DOHH2 (cell line): ENCODE measurements at regions not wholly inside any gene's neighbourhood (a gene's known extent, or its start where the extent isn't known, plus 50 kb on each side); places are given as distances from the start of the nearest gene placed in this dataset.

Experiments used
- H3F3A ChIP-seq: fragments of 200-600 bp; sonication (generic), shearing (Covaris generic); 2 replicates; pipeline ENCODE4 v1.6.0; 2016; ENCODE audit warnings: antibody characterized with exemption, mild to moderate bottlenecking; ENCODE audit not compliant: control insufficient read depth, insufficient read depth
- H3K27ac ChIP-seq: fragments of 200-600 bp; sonication (generic); 2 replicates; pipeline ENCODE4 v1.5.1; 2014; ENCODE audit warnings: low read depth, mild to moderate bottlenecking, low read length, moderate library complexity
- H3K27me3 ChIP-seq: fragments of 200-600 bp; sonication (generic); 2 replicates; pipeline ENCODE4 v1.6.1; 2014; ENCODE audit warnings: mild to moderate bottlenecking, low read length, mixed read lengths; ENCODE audit not compliant: control insufficient read depth
- H3K36me3 ChIP-seq: fragments of 200-600 bp; sonication (generic); 2 replicates; pipeline ENCODE4 v1.6.1; 2014; ENCODE audit warnings: mild to moderate bottlenecking, low read length, moderate library complexity, mixed read lengths; ENCODE audit not compliant: control insufficient read depth
- H3K4me1 ChIP-seq: fragments of 200-600 bp; sonication (generic); 2 replicates; pipeline ENCODE4 v1.6.1; 2014; ENCODE audit warnings: mild to moderate bottlenecking, low read length, mixed read lengths; ENCODE audit not compliant: control insufficient read depth
- H3K4me2 ChIP-seq: fragments of 200-600 bp; sonication (generic); 2 replicates; pipeline ENCODE4 v1.6.0; 2014; ENCODE audit warnings: mild to moderate bottlenecking, low read length, moderate library complexity
- H3K4me3 ChIP-seq: fragments of 200-600 bp; sonication (generic); 2 replicates; pipeline ENCODE4 v1.5.1; 2014; ENCODE audit warnings: mild to moderate bottlenecking, low read length, mixed read lengths
- H3K79me2 ChIP-seq: fragments of 200-600 bp; sonication (generic); 2 replicates; pipeline ENCODE4 v1.6.1; 2014; ENCODE audit warnings: mild to moderate bottlenecking, low read length, mixed read lengths; ENCODE audit not compliant: control insufficient read depth
- H3K9me2 ChIP-seq: fragments of 200-600 bp; sonication (generic); replicated peaks from 2 replicates; pipeline ENCODE4 v1.6.1; 2014; ENCODE audit warnings: mild to moderate bottlenecking, low read length, mixed read lengths; ENCODE audit not compliant: control insufficient read depth
- H3K9me3 ChIP-seq: fragments of 200-600 bp; sonication (generic); 2 replicates; pipeline ENCODE4 v1.6.1; 2014; ENCODE audit warnings: antibody characterized with exemption, low read length, mixed read lengths; ENCODE audit not compliant: control insufficient read depth, insufficient read depth
- H4K20me1 ChIP-seq: fragments of 200-600 bp; sonication (generic); 2 replicates; pipeline ENCODE4 v1.6.0; 2014; ENCODE audit warnings: low read depth, mild to moderate bottlenecking, antibody characterized with exemption, low read length, moderate library complexity; ENCODE audit not compliant: control insufficient read depth, insufficient read depth
- EZH2phosphoT487 ChIP-seq: fragments of 200-600 bp; sonication (generic); IDR thresholded peaks from 2 replicates; pipeline ENCODE4 v1.6.1; 2017; ENCODE audit warnings: borderline replicate concordance, mild to moderate bottlenecking, antibody characterized with exemption, low read length, moderate library complexity, mixed read lengths
- TF ChIP-seq, protein P1 (sequence below): fragments of 200-600 bp; sonication (generic); IDR thresholded peaks from one replicate; pipeline ENCODE4 v1.5.1; 2014; ENCODE audit warnings: antibody characterized with exemption, mild to moderate bottlenecking, low read depth, low read length; ENCODE audit not compliant: poor library complexity, severe bottlenecking

- Histone ChIP-seq H3F3A (no peaks in the 10 kb centered on the region), H3K27me3 (no peaks in the 10 kb centered on the region), H3K9me2 (no peaks in the 10 kb centered on the region), H3K4me3 (no peak overlapping the region), H3K79me2 (no peaks in the 10 kb centered on the region), H3K27ac (no peak overlapping the region), H4K20me1 (no peaks in the 10 kb centered on the region), H3K9me3 (peaks cover 5% of the 10 kb centered on the region; the same call in 1 of the 2 replicates), H3K4me1 (no peaks in the 10 kb centered on the region), H3K4me2 (no peak overlapping the region), H3K36me3 (no peaks in the 10 kb centered on the region)
- TF ChIP-seq, protein P1, sequence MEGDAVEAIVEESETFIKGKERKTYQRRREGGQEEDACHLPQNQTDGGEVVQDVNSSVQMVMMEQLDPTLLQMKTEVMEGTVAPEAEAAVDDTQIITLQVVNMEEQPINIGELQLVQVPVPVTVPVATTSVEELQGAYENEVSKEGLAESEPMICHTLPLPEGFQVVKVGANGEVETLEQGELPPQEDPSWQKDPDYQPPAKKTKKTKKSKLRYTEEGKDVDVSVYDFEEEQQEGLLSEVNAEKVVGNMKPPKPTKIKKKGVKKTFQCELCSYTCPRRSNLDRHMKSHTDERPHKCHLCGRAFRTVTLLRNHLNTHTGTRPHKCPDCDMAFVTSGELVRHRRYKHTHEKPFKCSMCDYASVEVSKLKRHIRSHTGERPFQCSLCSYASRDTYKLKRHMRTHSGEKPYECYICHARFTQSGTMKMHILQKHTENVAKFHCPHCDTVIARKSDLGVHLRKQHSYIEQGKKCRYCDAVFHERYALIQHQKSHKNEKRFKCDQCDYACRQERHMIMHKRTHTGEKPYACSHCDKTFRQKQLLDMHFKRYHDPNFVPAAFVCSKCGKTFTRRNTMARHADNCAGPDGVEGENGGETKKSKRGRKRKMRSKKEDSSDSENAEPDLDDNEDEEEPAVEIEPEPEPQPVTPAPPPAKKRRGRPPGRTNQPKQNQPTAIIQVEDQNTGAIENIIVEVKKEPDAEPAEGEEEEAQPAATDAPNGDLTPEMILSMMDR: no peak
- TF ChIP-seq EZH2phosphoT487: no peak
These were observed 823.1 kb downstream of the USP25 start for GRCh38 chr21:16552880-16553279.

GRCh38 chr21:16554503-16554902 is 824.7 kb downstream of the USP25 start:
- no peak overlapping the region for H3K27ac ChIP-seq
- no peak overlapping the region for H3K4me3 ChIP-seq
- no peak overlapping the region for H3K4me2 ChIP-seq
- H4K20me1 ChIP-seq: no peaks in the 10 kb centered on the region
- no peaks in the 10 kb centered on the region for H3K9me2 ChIP-seq
- no peaks in the 10 kb centered on the region for H3K27me3 ChIP-seq
- H3F3A ChIP-seq: no peaks in the 10 kb centered on the region
- H3K9me3 ChIP-seq: peaks cover 5% of the 10 kb centered on the region; the same call in 1 of the 2 replicates
- H3K36me3 ChIP-seq: no peaks in the 10 kb centered on the region
- no peaks in the 10 kb centered on the region for H3K79me2 ChIP-seq
- TF ChIP-seq, protein P1: no peak
- no peaks in the 10 kb centered on the region for H3K4me1 ChIP-seq

GRCh38 chr21:16563116-16563515 is 833.3 kb downstream of the USP25 start:
- no peaks in the 10 kb centered on the region for H3K36me3 ChIP-seq
- H4K20me1 ChIP-seq: no peaks in the 10 kb centered on the region
- H3K79me2 ChIP-seq: no peaks in the 10 kb centered on the region
- H3K4me3 ChIP-seq: no peak overlapping the region
- TF ChIP-seq, protein P1: no peak
- no peak for TF ChIP-seq EZH2phosphoT487
- H3K27ac ChIP-seq: no peak overlapping the region
- H3F3A ChIP-seq: no peaks in the 10 kb centered on the region
- H3K27me3 ChIP-seq: no peaks in the 10 kb centered on the region
- no peaks in the 10 kb centered on the region for H3K4me1 ChIP-seq
- H3K9me3 ChIP-seq: no peaks in the 10 kb centered on the region; the same call in 1 of the 2 replicates
- no peaks in the 10 kb centered on the region for H3K9me2 ChIP-seq
- H3K4me2 ChIP-seq: no peak overlapping the region

GRCh38 chr21:16563795-16564194 is 834.0 kb downstream of the USP25 start:
- H3K4me3 ChIP-seq: no peak overlapping the region
- no peaks in the 10 kb centered on the region for H4K20me1 ChIP-seq
- H3K4me1 ChIP-seq: no peaks in the 10 kb centered on the region
- TF ChIP-seq EZH2phosphoT487: no peak
- TF ChIP-seq, protein P1: no peak
- H3K9me2 ChIP-seq: no peaks in the 10 kb centered on the region
- no peaks in the 10 kb centered on the region for H3K79me2 ChIP-seq
- H3F3A ChIP-seq: no peaks in the 10 kb centered on the region
- no peak overlapping the region for H3K4me2 ChIP-seq
- H3K27me3 ChIP-seq: no peaks in the 10 kb centered on the region
- H3K27ac ChIP-seq: no peak overlapping the region
- no peaks in the 10 kb centered on the region; the same call in 1 of the 2 replicates for H3K9me3 ChIP-seq
- no peaks in the 10 kb centered on the region for H3K36me3 ChIP-seq
